Activated CD4-positive, alpha-beta T cell treated with anti-CD3 and anti-CD28 coated beads, Interleukin-10, Interleukin-2, amounts not matched to agents 100 ng/mL and 50 ng/mL, durations not matched to agents 16 hours and 8 hours (primary cell): ENCODE measurements at regions not wholly inside any gene's neighbourhood (a gene's known extent, or its start where the extent isn't known, plus 50 kb on each side); places are given as distances from the start of the nearest gene placed in this dataset.

Experiments used
- DNase-seq: peaks from one replicate; pipeline ENCODE4 v3.0.0-alpha.2; 2020

DNA sequence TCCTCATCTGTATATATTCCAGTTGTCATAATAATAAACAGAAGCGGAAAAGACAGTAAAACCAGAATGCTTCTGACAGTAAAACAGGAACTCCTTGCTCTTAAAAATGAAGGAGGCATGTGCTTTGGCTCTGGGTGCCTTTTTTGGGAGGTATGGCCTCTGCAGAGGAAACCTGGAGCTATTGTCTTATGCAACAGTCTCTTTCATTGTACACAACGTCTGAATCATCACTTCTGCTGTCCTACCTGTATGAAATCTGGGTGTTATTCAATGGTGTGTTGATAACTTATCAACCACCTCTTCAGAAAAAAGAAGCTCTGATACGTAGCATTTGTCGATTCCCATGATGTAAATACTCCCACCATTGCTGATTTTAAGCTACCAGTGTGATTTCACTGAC, 64.8 kb downstream of the CDCA7 start:
- no peak for DNase-seq

DNA sequence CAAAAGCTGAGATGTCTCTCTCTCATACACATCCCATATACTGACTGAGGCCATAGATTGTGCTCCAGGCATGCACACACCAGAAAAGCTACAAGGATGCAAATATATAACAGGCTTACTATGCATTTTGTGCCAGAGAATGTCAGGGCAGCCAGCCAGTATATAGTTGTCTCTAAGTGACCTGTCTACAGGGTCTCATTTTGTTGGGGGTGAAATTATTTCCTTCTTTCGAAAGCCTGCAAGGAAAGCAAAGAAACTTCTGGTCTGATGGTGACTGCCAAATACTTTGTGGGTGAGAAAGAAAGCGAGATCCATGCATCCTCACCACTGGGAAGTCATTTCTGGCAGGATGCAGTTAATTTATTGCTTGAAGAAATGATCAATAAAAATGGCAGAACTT, 70.2 kb downstream of the CDCA7 start:
- DNase-seq = no peak

DNA sequence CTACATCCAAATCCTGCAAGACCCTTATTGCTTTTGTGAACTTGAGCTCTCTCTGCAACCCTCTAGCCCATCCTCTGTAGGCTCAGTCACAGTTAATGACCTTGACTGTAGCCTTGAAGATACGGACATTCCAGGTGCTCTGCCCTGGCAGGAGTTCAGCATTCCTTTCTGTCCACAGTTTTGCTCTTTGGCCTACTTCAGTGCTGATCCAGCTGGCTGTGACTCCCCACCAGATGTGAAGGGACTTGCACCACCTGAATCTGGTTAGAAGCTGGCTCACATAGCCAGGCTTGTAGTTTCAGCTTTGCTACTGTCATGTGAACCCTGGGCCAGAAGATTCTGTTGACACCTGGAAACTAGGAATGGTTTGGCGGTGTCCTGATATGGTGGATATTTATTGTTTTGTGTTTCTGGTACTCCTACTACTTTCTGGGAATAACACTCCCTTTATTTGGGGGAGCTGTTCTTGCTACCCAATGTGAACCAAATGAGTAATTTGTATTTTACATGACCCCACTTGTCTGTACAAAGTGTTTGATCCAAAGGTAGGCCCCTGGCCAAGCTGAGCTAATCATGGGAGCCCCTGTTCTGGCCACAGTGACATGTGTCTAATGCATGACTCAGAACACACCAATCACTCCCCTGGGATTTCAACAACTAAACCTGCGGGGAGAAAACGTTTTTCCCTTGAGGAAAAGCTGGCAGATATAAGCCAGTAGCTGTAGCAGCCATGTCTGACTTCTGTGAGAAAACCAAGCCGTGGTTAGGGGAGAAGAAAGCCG, 73.4 kb downstream of the CDCA7 start:
- DNase-seq = no peak

DNA sequence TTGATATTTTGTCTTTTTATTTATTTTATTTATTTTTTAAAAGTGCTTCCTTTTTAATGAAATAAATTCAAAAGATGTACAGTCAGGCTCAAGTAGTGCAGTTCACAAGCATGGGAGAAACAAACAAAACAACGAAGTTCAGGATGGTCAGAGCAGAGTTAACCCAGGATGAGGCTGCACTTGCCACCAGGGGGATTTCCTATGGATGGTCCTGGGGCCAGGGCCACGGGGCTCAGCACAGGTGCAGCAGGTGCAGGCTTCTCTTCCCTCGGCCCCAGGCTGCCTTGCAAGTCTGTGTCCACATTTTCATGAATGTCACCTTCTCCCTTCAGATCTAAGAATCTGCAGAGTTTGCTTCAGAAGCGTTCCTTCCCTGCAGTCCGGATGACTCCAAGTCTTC, 76.5 kb downstream of the CDCA7 start:
- no peak for DNase-seq

DNA sequence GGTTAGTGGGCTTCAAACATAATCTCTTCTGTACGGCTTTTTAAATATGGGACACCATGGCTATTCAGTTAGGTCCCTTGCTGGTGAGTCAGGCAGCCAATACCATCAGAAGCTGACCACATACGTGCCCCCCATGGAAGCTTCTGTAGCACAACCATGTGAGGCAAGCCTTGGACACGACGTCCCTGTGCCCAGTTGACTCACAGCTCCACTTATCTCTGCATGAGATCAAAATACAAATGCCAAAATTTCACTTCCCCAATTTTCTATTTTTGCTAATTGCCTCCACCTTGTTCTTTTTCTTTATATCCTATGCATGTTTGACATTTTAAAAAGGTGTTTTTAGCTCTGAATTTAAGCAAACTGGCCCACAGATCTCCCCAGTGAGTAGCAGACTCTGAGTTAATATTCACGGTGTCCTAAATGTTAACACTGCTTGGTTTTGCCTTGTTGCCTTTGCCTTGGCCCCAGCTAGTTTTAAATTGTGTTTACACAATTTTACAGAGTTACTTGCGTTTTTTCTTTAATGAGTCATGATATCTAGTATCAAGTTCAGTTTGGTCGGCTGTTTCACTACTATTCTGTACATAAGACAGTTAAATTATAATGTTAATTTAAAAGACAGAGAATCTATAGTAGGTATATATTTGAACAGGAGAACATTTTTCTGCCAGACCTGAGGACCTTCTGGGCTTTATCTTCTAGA, 77.5 kb downstream of the CDCA7 start:
- no peak for DNase-seq

DNA sequence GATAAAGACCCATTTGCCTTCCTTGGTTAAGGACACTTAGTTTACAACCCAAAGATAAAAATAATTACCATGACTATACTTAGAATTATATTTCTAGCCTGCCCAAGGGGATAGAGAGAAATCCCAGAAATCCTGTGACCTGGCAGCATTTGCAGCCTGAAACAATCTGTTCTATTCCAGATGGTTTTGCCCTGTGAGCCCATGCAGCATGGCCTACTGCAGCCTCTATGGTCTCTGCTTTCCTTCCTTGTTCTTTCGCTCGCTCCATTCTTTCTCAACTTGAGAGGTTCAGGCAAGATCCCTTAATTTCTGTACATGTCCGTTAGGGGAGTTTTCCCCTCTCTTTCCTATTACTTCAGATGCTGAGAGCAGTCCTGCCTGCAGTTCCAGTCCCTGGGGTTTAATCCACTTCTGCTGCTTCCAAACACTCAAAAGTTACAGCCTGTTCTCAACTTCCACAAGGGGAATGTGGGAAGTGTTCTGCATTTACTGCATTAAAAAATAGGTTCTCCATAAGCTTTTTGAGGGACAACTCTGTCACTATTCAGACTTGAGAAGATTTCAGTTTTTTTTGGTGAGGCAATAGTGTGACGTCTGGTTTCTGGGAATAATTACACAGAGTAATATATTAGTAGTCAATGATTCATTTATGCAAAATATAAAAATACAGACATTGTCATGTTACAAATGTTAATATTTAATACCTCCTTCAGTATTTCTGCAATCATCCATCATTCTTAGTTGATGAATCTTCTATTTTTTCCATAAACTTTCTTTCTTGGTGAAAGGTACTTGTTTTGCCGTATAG, 80.3 kb downstream of the CDCA7 start:
- DNase-seq = no peak

DNA sequence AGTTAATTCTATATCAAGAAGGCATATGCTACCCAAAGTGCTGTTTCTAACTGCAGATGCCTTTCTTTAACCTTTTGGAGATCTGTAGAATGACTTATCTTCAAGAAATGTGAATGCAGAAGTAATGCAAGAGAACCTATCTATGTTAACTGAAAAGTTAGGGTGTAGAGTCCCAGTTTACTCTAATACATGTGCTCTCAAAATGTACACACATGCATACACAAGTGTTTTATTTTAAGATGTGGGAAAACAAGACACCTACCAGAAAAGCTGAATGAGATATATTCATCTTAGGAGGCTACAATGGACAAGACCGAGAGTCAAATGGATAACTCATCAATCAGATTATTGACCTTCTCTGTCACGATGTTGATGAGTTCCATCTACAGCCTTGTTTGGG, 80.9 kb downstream of the CDCA7 start:
- DNase-seq = no peak

DNA sequence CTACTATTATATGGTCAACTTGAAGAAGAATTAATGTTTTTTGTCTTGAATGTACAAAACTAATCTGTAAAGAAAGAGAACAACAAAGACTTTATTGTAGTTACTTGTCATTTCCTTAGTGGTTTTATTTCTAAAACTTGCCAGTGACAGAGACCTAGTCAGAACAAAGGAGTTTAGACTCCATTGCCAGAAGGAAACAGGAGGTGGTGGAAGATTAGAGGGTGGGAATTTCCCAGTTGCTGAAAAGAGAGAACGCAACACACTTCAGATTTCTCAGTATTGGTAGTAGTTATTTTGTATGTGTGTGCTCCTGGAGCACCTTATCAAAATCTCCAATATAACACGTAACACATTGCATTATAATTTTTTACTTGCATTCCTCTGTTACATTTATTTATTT, 81.4 kb downstream of the CDCA7 start:
- DNase-seq = peak; percentile 4

DNA sequence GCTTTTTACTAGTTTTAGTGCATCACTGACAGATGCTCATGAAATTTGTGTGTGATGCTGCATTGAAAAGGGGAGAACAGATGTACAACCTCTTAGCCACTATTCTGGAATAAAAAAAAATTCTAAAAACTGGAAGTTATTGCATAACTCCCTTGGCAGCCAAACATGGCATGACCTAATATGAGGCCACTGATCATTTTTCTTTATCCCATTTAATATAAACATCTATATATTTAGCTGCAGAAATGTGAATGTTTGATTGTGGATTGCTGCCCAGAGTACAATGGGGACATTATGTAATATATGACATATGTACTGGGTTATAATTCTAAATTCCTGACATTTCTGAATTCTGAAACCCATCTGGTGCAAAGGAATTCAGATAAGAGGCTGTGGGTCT, 86.5 kb downstream of the CDCA7 start:
- DNase-seq = no peak

DNA sequence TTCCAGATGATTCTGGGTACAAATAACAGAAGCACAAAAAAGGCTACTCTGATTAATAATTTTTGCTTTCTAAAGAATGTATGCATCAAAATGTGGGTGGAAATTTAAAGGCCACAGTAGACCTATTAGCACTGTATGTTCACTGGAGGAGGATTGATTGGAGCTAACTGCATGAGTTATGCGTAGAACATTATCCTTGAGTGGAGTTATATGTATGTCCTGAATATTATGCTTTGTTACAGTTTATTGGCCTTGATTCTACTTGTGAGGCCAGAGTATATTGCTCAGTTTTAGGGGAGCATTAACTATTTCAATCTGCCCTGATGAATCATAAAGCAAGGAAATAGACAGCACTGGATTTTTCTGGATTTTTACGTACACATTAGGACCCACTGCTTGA, 87.9 kb downstream of the CDCA7 start:
- no peak for DNase-seq

DNA sequence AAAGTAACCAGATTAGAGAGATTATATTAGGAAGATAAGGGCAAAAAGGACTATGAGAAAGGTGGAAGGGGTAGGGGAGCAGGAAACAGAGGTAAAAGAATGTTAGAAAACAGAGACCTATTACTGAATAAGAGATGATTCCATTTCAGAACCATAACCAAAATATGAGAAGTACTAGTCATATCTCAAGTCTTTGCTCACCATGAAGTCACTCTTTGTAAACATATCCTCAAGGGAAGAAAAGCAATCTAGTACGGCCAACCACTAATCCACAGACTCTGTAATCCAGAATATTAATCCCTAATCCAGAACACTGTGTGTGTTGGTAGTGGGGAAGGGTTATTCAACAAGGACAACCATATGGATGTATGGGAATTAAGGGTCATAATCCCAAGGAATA, 92.0 kb downstream of the CDCA7 start:
- no peak for DNase-seq

DNA sequence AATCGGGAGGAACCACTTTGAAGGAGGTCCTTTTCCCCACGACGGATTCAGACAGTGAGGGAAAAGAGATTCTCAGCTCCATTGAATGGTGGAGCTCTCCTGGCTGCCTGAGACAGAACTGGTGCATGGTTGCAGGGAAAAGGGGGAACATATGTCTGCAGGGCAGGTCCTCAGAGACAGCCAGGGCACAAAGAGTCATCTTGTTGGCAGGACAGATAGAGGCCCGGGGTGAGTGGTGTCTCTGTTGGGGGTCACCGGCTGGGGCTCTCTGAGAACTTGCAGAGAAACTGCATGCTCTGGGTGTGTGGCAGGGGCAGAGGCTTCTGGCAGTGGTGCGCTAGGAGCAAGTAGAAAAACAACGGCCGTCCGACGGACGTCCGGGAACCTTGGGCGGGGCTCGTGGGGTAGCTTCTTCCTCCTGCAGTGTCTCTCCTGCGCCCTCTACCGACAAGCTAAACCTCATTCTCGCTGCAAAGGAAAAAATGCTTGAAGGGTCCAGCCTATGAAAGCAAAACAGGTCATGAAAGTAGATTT, 94.3 kb downstream of the CDCA7 start:
- peak; percentile 79 for DNase-seq

DNA sequence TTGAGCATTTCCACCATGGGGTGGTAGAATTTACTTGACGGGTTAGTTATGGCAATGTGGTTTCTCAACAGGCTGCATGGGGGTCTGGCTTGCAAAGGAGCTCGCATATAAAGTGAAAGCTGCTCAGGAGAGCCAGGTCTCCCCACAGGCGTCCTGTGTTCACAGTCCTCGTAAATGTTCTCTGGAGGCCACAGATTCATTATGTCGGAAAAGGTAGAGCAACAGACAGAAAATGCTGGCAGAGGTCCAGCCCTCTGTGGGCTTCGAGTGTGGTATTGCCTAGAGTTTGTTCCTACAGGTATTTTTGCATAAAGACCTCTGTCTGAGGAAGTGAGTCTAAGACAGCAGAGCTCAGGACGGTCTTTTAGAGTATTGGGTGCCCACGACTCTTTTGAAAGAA, 96.4 kb downstream of the CDCA7 start:
- DNase-seq = no peak

DNA sequence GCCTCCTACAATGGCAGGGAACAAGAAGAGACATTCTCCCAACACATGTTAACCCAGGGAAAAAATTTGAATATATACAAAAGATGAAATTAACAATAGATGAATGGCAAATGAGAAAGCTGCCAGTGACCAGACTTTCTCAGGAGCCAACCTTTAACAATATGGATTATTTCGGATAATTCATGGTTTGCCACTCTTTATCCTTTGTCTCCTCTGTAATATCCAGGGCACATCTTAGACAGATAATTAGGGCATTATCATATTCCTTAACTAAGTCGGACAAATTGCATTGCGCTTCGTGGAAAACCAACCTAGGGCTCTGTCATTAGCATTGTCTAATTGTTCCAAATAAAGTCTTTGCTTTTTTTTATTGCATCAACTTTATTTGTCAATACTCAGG, 97.3 kb downstream of the CDCA7 start:
- DNase-seq = no peak

DNA sequence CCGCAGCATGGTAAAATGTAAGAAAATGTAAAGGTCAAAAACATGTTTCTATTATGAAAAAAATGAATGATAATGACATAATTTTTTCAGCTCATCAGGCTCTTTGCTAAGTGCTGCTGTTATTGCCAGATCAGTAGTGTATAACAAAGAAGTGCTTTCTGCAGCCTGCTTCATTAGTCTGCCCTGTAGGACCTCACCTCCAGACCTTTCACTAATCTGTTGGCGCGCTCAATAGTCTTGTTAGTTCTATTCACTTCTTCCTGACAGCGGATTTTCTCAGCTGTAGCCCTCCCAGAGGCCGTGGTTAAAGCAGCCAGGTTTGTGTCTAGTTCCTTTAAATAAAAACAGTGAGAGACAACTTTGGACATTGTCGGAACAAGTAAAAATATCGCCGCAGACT, 97.7 kb downstream of the CDCA7 start:
- DNase-seq = no peak

DNA sequence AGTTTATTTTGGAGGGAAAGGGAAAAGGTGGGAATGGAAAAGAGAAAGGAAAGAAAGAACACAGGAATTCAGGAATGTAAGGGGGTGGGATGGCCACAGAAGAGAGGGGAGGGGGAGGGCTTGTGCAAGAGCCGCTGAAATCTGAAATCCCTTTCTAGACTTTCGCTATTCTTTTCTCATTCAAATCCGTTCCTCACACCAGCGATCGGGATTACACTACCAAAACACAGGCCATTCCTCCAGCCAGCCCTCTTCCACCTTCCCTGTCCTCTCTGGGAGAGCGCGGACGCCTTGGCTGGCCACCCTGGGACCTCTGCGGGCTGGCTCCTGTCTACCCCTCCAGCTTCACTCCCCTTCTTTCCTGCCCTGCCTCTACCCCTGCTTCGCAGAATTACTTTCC, 102.3 kb downstream of the CDCA7 start:
- DNase-seq = no peak

DNA sequence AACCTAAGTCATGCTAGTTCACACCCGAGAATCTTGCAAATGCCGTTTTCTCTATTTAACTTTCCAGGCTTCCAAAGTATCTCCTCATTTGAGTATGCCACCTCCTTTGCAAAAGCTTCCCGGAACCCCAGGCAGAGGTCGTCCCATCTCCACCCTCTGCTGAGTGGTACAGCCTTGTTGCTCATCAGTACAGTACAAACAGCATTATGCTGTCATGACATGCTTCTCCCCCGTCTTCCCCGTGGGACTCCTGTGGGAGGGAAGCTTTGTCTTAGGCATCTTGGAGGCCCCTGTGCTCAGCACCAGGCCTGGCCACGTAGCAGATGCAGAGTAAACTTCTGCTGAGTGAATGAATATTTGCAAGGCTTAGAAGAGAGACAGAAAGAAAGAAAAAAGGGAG, 102.7 kb downstream of the CDCA7 start:
- no peak for DNase-seq

DNA sequence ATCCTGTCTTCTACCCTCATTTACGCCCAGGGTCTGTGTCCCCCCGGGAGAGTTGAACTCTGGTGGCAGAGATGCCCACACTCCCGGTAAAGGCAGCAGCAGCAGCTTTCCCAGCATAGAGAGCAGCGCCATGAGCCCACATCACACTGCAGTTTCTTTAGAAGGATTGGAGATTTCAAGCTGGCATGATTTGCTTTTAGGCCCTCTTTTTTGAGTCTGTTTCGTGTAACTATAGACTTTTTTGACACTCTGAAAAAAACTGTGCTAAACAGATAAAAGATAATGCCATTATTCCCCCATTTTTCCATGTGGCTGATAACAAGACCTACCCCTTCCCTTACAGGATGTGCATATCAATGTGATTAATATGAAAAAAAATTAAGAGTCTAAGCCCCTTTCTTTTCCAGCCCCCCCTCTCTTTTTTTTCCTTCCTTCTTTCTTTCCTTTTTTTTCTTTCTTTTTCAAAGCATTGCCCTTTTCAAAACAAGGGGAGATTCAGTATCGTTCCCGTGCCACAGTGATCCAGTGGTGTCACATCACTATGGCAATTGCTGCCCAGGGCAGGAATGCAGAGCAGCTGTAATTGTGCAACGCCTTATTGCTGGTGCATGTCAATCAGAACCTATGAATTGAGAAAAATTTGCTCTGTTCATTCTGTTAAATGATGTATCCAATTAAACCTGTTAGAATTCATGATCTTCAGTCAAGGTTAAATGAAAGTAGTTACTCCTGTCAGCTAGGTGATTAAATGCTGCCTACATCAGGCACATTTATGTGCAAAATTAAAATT, 104.5 kb downstream of the CDCA7 start:
- no peak for DNase-seq

DNA sequence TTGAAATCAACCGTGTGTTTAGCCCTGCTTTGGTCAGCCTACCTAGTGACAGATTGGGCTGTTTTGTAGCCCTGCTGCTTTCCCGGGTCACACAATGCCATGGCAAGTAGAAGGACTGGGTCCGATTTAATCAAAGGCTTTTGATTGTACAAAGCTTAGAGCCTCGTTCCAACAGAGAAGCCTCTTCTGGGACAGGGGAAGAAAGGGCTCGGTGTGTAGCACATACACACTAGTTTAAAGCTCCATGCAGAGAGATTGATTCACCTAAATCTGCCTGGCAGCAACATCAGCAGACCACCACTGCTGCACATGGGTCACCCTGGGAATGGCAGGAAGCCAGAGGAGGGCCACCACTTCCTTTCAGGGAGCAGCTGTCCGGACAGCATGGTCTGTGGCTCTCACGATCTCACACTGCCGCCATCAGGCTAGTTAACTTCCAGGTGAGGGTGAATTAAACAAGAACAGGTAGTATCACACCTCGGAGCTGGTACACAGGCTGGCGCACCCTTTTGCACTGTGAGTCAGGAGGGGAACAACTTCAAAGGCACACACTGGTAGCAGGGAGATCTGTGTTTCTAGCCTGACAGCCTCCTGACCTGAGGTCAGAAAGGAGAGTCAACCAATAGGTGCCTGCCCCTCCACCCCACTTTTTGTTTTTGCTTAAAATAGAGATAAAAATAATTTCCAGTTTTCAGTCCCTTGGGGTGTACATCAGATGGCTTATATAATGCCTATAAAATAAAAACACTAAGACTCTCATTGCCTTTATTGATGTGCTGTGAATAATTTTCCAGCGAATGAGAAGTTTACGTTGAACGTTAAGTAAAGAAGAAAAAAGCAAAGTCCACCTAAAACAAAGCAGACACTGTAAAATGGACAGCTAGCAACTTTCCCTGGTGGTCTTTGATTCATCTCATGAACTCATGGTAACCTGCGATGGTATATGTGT, 108.5 kb downstream of the CDCA7 start:
- no peak for DNase-seq

DNA sequence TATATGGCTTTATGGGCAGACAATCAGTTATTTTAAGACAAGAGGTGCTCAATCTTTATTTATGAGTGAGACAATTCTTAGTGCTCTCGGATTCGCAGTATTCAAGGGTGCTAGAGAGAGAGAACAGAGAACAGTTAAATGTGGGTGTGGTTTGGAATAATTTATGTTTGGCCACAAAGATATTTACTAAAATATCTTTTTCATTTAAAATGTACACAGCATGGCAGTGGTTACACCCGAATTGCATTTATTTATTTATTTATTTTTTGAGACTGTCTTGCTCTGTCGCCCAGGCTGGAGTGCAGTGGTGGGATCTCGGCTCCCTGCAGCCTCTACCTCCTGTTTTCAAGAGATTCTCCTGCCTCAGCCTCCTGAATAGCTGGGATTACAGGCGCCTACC, 109.2 kb downstream of the CDCA7 start:
- DNase-seq = no peak

DNA sequence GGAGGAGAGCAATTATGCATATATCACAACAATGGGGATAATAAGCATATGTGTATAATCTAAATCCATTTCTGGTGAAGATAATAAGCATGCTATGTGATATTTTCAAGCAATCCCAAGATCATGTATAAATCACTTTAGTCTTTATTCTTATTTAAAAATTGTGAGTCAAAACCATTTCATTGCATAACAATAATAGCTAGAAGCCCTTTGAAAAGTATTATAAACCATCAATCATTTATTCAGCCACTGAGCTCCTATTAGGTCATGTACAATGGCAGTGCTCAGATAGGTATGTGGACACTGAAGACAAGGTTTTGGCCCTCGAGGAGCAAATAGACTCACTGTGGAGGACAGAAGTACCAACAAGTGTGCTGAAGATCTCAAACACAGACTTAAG, 113.1 kb downstream of the CDCA7 start:
- DNase-seq = no peak
